Astrocyte (in vitro differentiated cells and primary cell): ENCODE measurements at regions not wholly inside any gene's neighbourhood (a gene's known extent, or its start where the extent isn't known, plus 50 kb on each side); places are given as distances from the start of the nearest gene placed in this dataset.

Experiments used
- DNase-seq: peaks from one replicate; pipeline ENCODE4 v3.0.0-alpha.2; 2010; ENCODE audit warnings: low read depth
- FAIRE-seq: peaks from 2 replicates; lab custom pipeline; 2011; peaks lifted over from hg19 to GRCh38; lab: Jason Lieb, UNC
- H2AFZ ChIP-seq: 2 replicates; pipeline ENCODE4 v1.6.0; 2012; ENCODE audit warnings: low read depth, low read length, inconsistent platforms
- H3K27ac ChIP-seq: 2 replicates; pipeline ENCODE4 v1.5.1; 2011; ENCODE audit warnings: low read depth, low read length, inconsistent platforms
- H3K27me3 ChIP-seq: 2 replicates; pipeline ENCODE4 v1.6.0; 2011; ENCODE audit warnings: low read length, inconsistent platforms; ENCODE audit not compliant: insufficient read depth
- H3K36me3 ChIP-seq: 2 replicates; pipeline ENCODE4 v1.5.1; 2011; ENCODE audit warnings: low read length, inconsistent platforms; ENCODE audit not compliant: insufficient read depth
- H3K4me1 ChIP-seq: 2 replicates; pipeline ENCODE4 v1.5.1; 2011; ENCODE audit warnings: low read length, inconsistent platforms; ENCODE audit not compliant: insufficient read depth
- H3K4me2 ChIP-seq: 2 replicates; pipeline ENCODE4 v1.6.0; 2012; ENCODE audit warnings: low read length, inconsistent platforms
- H3K4me3 ChIP-seq: 2 replicates; pipeline ENCODE4 v1.5.1; 2011; ENCODE audit warnings: low read depth, mild to moderate bottlenecking, low read length, inconsistent platforms; ENCODE audit not compliant: insufficient read depth
- H3K79me2 ChIP-seq: 2 replicates; pipeline ENCODE4 v1.6.0; 2012; ENCODE audit warnings: mild to moderate bottlenecking, low read length, inconsistent platforms; ENCODE audit not compliant: insufficient read depth
- H3K9ac ChIP-seq: 2 replicates; pipeline ENCODE4 v1.6.0; 2012; ENCODE audit warnings: mild to moderate bottlenecking, low read length, inconsistent platforms
- H3K9me3 ChIP-seq: 2 replicates; pipeline ENCODE4 v1.5.1; 2012; ENCODE audit warnings: low read depth, mild to moderate bottlenecking, low read length, inconsistent platforms; ENCODE audit not compliant: insufficient read depth
- H4K20me1 ChIP-seq: 2 replicates; pipeline ENCODE4 v1.6.0; 2012; ENCODE audit warnings: low read length, inconsistent platforms; ENCODE audit not compliant: insufficient read depth
- H3K27ac Mint-ChIP-seq: one replicate; pipeline ENCODE4 v1.8.0; 2021; ENCODE audit warnings: mild to moderate bottlenecking, mixed read lengths; ENCODE audit not compliant: unreplicated experiment
- H3K27me3 Mint-ChIP-seq: one replicate; pipeline ENCODE4 v1.8.0; 2021; ENCODE audit warnings: low read depth, mixed read lengths; ENCODE audit not compliant: unreplicated experiment
- H3K36me3 Mint-ChIP-seq: one replicate; pipeline ENCODE4 v1.8.0; 2021; ENCODE audit warnings: low read depth, mixed read lengths; ENCODE audit not compliant: unreplicated experiment
- H3K4me1 Mint-ChIP-seq: one replicate; pipeline ENCODE4 v1.8.0; 2021; ENCODE audit warnings: low read depth, mixed read lengths; ENCODE audit not compliant: unreplicated experiment
- H3K4me3 Mint-ChIP-seq: one replicate; pipeline ENCODE4 v1.8.0; 2021; ENCODE audit warnings: mild to moderate bottlenecking, moderate library complexity, mixed read lengths; ENCODE audit not compliant: unreplicated experiment
- H3K9me3 Mint-ChIP-seq: one replicate; pipeline ENCODE4 v1.8.0; 2021; ENCODE audit warnings: mild to moderate bottlenecking, mixed read lengths; ENCODE audit not compliant: unreplicated experiment
- EZH2 ChIP-seq: IDR thresholded peaks from 2 replicates; pipeline ENCODE4 v1.6.1; 2012; ENCODE audit warnings: mild to moderate bottlenecking, low read length, inconsistent platforms; ENCODE audit not compliant: insufficient read depth
- TF ChIP-seq, protein P1 (sequence below): IDR thresholded peaks from 2 replicates; pipeline ENCODE4 v1.5.1; 2011; ENCODE audit warnings: low read depth, mild to moderate bottlenecking, inconsistent platforms, low read length, moderate library complexity; ENCODE audit not compliant: insufficient read depth

DNA sequence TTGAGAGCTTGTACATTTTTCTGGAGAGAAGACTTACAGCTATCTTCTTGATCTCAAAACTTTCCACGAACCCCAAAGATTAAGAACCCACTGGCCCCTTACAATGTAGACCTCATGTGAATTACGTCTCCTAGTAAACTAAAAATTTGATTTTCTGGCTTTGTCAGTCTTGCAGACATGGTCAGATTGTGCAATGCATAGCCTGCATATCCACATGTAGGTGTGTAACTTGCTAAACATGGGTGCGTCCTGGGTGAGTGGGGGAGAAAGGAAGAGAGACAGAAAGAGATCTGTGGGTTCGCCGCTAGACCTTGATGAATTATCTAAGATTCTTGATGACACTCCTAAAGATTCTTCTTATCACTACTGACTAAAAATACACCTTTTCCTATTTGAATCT, 561.2 kb upstream of the MDFIC2 start:
- FAIRE-seq: no peak
- Mint-ChIP-seq H3K4me3 (no peak overlapping the region), H3K27ac (no peak overlapping the region)

DNA sequence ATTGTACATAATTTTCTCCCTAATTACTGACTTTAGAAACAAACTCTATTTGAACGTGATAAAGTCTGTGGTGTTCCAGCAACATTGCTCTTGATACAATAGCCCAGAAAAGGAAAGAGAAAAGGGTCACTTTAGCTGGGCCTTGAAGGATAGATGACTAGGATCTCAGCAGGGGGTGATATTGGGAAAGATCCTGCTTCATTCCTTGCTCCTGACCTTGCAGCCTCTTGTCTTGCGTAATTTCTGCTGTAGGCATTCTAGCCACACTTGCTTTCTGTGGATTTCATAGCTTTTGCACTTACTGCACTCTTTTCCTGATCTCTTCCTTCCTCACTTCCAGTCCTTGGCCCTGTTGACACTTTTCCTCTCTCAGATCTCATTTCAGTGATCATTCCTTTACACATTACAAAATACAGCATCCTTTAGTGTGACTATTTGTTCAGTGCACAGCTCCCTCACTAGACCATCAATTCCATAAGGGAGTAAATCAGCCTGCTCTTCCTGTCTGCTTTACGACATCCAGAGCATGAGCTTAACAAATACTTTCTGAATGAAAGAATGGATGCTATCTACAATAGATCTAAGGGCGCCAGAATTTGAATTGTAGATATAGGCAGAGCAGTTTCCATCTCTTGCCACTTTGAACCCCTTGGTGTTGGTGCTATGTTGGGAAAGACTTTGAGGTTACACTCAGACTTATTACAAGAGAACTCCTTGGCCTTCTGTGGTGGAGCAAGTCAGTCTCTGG, 559.6 kb upstream of the MDFIC2 start:
- Histone ChIP-seq H3K27me3 (no peaks in the 10 kb centered on the region), H3K4me2 (peak overlapping the region; percentile 32), H3K27ac (peak overlapping the region; percentile 18), H2AFZ (peak overlapping the region; percentile 16), H3K9ac (no peak overlapping the region), H3K36me3 (no peaks in the 10 kb centered on the region), H3K4me1 (no peaks in the 10 kb centered on the region), H3K4me3 (no peak overlapping the region), H3K79me2 (no peaks in the 10 kb centered on the region), H3K9me3 (peaks cover 1% of the 10 kb centered on the region), H4K20me1 (no peaks in the 10 kb centered on the region)
- no peaks in the 10 kb centered on the region for H3K27me3 Mint-ChIP-seq
- no peak for TF ChIP-seq EZH2
- TF ChIP-seq, protein P1, sequence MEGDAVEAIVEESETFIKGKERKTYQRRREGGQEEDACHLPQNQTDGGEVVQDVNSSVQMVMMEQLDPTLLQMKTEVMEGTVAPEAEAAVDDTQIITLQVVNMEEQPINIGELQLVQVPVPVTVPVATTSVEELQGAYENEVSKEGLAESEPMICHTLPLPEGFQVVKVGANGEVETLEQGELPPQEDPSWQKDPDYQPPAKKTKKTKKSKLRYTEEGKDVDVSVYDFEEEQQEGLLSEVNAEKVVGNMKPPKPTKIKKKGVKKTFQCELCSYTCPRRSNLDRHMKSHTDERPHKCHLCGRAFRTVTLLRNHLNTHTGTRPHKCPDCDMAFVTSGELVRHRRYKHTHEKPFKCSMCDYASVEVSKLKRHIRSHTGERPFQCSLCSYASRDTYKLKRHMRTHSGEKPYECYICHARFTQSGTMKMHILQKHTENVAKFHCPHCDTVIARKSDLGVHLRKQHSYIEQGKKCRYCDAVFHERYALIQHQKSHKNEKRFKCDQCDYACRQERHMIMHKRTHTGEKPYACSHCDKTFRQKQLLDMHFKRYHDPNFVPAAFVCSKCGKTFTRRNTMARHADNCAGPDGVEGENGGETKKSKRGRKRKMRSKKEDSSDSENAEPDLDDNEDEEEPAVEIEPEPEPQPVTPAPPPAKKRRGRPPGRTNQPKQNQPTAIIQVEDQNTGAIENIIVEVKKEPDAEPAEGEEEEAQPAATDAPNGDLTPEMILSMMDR: no peak
- FAIRE-seq: peak; percentile 34
- no peak overlapping the region for H3K4me3 Mint-ChIP-seq
- no peaks in the 10 kb centered on the region for H3K36me3 Mint-ChIP-seq
- H3K4me1 Mint-ChIP-seq: peaks cover 7% of the 10 kb centered on the region
- peak; percentile 80 for DNase-seq
- no peak overlapping the region for H3K27ac Mint-ChIP-seq
- peaks cover 9% of the 10 kb centered on the region for H3K9me3 Mint-ChIP-seq

More for the DNA sequence above, 561.2 kb upstream of the MDFIC2 start:
- peaks cover 9% of the 10 kb centered on the region for H3K9me3 Mint-ChIP-seq
- no peaks in the 10 kb centered on the region for H3K36me3 ChIP-seq
- H3K4me2 ChIP-seq: no peak overlapping the region
- H3K4me3 ChIP-seq: no peak overlapping the region
- no peak for DNase-seq
- H3K27ac ChIP-seq: no peak overlapping the region
- H2AFZ ChIP-seq: no peak overlapping the region
- H3K79me2 ChIP-seq: no peaks in the 10 kb centered on the region
- H3K27me3 Mint-ChIP-seq: no peaks in the 10 kb centered on the region
- no peaks in the 10 kb centered on the region for H3K27me3 ChIP-seq
- no peaks in the 10 kb centered on the region for H4K20me1 ChIP-seq
- H3K36me3 Mint-ChIP-seq: peaks cover 1% of the 10 kb centered on the region
- H3K9me3 ChIP-seq: peaks cover 3% of the 10 kb centered on the region
- no peak overlapping the region for H3K9ac ChIP-seq
- H3K4me1 Mint-ChIP-seq: peaks cover 7% of the 10 kb centered on the region
- no peaks in the 10 kb centered on the region for H3K4me1 ChIP-seq
- TF ChIP-seq, protein P1: no peak
- TF ChIP-seq EZH2: no peak

DNA sequence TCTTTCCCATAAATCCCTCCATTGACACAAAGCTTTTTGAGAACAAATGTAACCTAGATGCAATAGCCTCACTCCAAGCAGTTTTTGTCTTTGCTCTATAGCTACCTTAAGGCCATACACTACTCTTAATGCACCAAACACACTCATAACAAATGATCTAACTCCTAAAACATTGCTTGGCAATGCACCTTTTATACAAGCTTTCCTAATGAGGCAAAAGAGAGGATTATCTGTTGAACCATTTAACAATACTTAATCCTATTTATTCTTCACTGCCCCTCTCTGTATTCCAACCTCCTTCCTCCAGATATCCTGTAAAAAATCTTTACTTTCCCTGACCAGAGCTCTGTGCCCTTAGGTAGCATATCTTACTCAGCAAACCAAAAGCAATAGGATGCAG, 558.1 kb upstream of the MDFIC2 start:
- Histone ChIP-seq H3K36me3 (no peaks in the 10 kb centered on the region), H3K9me3 (no peaks in the 10 kb centered on the region), H4K20me1 (no peaks in the 10 kb centered on the region), H3K4me1 (no peaks in the 10 kb centered on the region), H3K9ac (no peak overlapping the region), H3K27me3 (no peaks in the 10 kb centered on the region), H3K27ac (no peak overlapping the region), H3K79me2 (no peaks in the 10 kb centered on the region), H3K4me3 (no peak overlapping the region), H2AFZ (no peak overlapping the region), H3K4me2 (no peak overlapping the region)
- no peak for FAIRE-seq
- H3K4me1 Mint-ChIP-seq: peaks cover 7% of the 10 kb centered on the region
- no peaks in the 10 kb centered on the region for H3K36me3 Mint-ChIP-seq
- H3K4me3 Mint-ChIP-seq: no peak overlapping the region
- no peak for DNase-seq
- H3K9me3 Mint-ChIP-seq: peaks cover 9% of the 10 kb centered on the region
- H3K27me3 Mint-ChIP-seq: no peaks in the 10 kb centered on the region
- TF ChIP-seq, protein P1: no peak
- no peak for TF ChIP-seq EZH2
- H3K27ac Mint-ChIP-seq: no peak overlapping the region
